HepG2 (cell line): ENCODE measurements at regions not wholly inside any gene's neighbourhood (a gene's known extent, or its start where the extent isn't known, plus 50 kb on each side); places are given as distances from the start of the nearest gene placed in this dataset.

Experiments
- ESRRA ChIP-seq: sonication (generic); formaldehyde crosslinking; IDR thresholded peaks from 2 replicates; pipeline ENCODE4 v1.5.1; 2020; ENCODE audit warnings: mild to moderate bottlenecking, low read depth, missing genetic modification reagents
- GTF3A ChIP-seq: sonication (generic); formaldehyde crosslinking; conservative IDR thresholded peaks from 2 replicates; pipeline ENCODE4 v1.4.0; 2020; ENCODE audit warnings: mild to moderate bottlenecking, missing genetic modification reagents
- HNRNPUL1 ChIP-seq: fragments of 200-400 bp; formaldehyde crosslinking; IDR thresholded peaks from 2 replicates; pipeline ENCODE4 v1.6.1; 2017; ENCODE audit warnings: low read depth, mild to moderate bottlenecking, low read length, moderate library complexity
- KDM1A ChIP-seq: IDR thresholded peaks from 2 replicates; pipeline ENCODE4 v1.6.1; 2016; ENCODE audit warnings: missing compliant biosample characterization
- MAZ ChIP-seq, 2 experiments: sonication (generic) in 1 of 2; formaldehyde crosslinking in 1 of 2; IDR thresholded peaks; 2 replicates each; pipeline versions ENCODE4 v1.5.0 to v1.6.1; 2012 to 2020; ENCODE audit warnings: low read depth in 2 of 2, mild to moderate bottlenecking in 2 of 2, borderline replicate concordance in 1 of 2, improper control_type of control experiment in 1 of 2, low read length in 1 of 2, missing genetic modification reagents in 1 of 2, moderate library complexity in 1 of 2
- NFYB ChIP-seq: sonication (generic); formaldehyde crosslinking; IDR thresholded peaks from 2 replicates; pipeline ENCODE4 v1.4.0; 2020; ENCODE audit warnings: missing genetic modification reagents
- NR2C2 ChIP-seq: sonication (generic); formaldehyde crosslinking; IDR thresholded peaks from 2 replicates; pipeline ENCODE4 v1.4.0; 2020; ENCODE audit warnings: missing genetic modification reagents, mild to moderate bottlenecking, moderate library complexity, borderline replicate concordance
- POLR2A ChIP-seq, 2 experiments: IDR thresholded peaks; 2 replicates each; pipeline ENCODE4 v1.6.1; 2011; ENCODE audit warnings: low read depth in 2 of 2, low read length in 2 of 2, mild to moderate bottlenecking in 1 of 2, moderate library complexity in 1 of 2; ENCODE audit not compliant: insufficient read depth in 1 of 2
- SOX6 ChIP-seq, 2 experiments: fragments of 450-650 bp in 1 of 2; sonication (generic) in 1 of 2; formaldehyde crosslinking in 1 of 2; IDR thresholded peaks; 2 replicates each; pipeline versions ENCODE4 v1.4.0 to v1.6.1; 2017 to 2020; ENCODE audit warnings: antibody characterized with exemption in 1 of 2, mild to moderate bottlenecking in 1 of 2, missing genetic modification reagents in 1 of 2
- ZNF446 ChIP-seq: sonication (generic); formaldehyde crosslinking; IDR thresholded peaks from 2 replicates; pipeline ENCODE4 v1.5.0; 2020; ENCODE audit warnings: mild to moderate bottlenecking, missing genetic modification reagents
- ZNF687 ChIP-seq: sonication (generic); formaldehyde crosslinking; IDR thresholded peaks from 2 replicates; pipeline ENCODE4 v1.5.1; 2020; ENCODE audit warnings: mild to moderate bottlenecking, missing genetic modification reagents, moderate library complexity
- ZZZ3 ChIP-seq: sonication (generic); formaldehyde crosslinking; IDR thresholded peaks from 2 replicates; pipeline ENCODE4 v1.4.0; 2020; ENCODE audit warnings: missing genetic modification reagents, mild to moderate bottlenecking, borderline replicate concordance
- TF ChIP-seq, protein P1 (sequence below): sonication (generic); formaldehyde crosslinking; IDR thresholded peaks from 2 replicates; pipeline ENCODE4 v1.5.0; 2020; ENCODE audit warnings: missing genetic modification reagents
- TF ChIP-seq, protein P2 (sequence below): sonication (generic); formaldehyde crosslinking; IDR thresholded peaks from 2 replicates; pipeline ENCODE4 v1.4.0; 2020; ENCODE audit warnings: missing genetic modification reagents

DNA sequence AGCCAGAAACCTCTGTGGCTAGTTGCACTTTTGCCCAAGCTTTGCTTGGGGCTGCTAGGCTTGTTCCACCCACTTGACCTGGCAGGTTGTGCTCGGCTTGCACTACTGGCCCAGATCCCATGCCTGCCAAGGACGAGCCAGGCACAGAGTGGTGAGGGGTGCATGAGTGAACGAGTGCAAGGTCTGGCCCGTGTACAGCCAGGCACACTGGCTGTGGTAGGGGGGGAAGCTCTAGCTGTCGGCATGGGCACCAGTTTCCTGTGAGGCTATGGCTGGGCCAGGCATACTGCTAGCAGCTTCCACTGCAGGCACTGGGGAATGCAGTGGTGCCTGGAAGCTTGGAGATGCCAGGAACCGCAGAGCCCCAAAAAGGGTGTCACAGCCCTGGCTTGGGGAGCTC, 210.4 kb downstream of the AKAIN1 start:
- TF ChIP-seq NFYB (CRISPR knock-in tag) (no peak), ZNF687 (CRISPR knock-in tag) (no peak), ESRRA (CRISPR knock-in tag) (no peak), GTF3A (CRISPR knock-in tag) (no peak), HNRNPUL1 (no peak), NR2C2 (CRISPR knock-in tag) (no peak), MAZ (IDR thresholded peaks at IDR 0.05; ENCODE audit: borderline replicate concordance, low read depth, low read length) (no peak), MAZ (CRISPR knock-in tag; IDR thresholded peaks at IDR 0.05; ENCODE audit: low read depth) (no peak), SOX6 (IDR thresholded peaks at IDR 0.05) (no peak), SOX6 (CRISPR knock-in tag; IDR thresholded peaks at IDR 0.05) (no peak), POLR2A (IDR thresholded peaks at IDR 0.05; ENCODE audit: insufficient read depth in 1 of 2, low read depth in 2 of 2, low read length in 2 of 2) (no peak), KDM1A (CRISPR knock-in tag) (no peak), ZNF446 (CRISPR knock-in tag) (no peak), ZZZ3 (CRISPR knock-in tag) (no peak)
- TF ChIP-seq, protein P1, sequence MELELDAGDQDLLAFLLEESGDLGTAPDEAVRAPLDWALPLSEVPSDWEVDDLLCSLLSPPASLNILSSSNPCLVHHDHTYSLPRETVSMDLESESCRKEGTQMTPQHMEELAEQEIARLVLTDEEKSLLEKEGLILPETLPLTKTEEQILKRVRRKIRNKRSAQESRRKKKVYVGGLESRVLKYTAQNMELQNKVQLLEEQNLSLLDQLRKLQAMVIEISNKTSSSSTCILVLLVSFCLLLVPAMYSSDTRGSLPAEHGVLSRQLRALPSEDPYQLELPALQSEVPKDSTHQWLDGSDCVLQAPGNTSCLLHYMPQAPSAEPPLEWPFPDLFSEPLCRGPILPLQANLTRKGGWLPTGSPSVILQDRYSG (CRISPR knock-in tag): no peak
- TF ChIP-seq, protein P2, sequence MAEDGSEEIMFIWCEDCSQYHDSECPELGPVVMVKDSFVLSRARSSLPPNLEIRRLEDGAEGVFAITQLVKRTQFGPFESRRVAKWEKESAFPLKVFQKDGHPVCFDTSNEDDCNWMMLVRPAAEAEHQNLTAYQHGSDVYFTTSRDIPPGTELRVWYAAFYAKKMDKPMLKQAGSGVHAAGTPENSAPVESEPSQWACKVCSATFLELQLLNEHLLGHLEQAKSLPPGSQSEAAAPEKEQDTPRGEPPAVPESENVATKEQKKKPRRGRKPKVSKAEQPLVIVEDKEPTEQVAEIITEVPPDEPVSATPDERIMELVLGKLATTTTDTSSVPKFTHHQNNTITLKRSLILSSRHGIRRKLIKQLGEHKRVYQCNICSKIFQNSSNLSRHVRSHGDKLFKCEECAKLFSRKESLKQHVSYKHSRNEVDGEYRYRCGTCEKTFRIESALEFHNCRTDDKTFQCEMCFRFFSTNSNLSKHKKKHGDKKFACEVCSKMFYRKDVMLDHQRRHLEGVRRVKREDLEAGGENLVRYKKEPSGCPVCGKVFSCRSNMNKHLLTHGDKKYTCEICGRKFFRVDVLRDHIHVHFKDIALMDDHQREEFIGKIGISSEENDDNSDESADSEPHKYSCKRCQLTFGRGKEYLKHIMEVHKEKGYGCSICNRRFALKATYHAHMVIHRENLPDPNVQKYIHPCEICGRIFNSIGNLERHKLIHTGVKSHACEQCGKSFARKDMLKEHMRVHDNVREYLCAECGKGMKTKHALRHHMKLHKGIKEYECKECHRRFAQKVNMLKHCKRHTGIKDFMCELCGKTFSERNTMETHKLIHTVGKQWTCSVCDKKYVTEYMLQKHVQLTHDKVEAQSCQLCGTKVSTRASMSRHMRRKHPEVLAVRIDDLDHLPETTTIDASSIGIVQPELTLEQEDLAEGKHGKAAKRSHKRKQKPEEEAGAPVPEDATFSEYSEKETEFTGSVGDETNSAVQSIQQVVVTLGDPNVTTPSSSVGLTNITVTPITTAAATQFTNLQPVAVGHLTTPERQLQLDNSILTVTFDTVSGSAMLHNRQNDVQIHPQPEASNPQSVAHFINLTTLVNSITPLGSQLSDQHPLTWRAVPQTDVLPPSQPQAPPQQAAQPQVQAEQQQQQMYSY (CRISPR knock-in tag): no peak
